Left kidney (tissue), 1 donor: ENCODE measurements at regions not wholly inside any gene's neighbourhood (a gene's known extent, or its start where the extent isn't known, plus 50 kb on each side); places are given as distances from the start of the nearest gene placed in this dataset.
"Not testable (repeated sequence)": the region's sequence is repeated elsewhere in the genome, so short reads cannot be mapped to it uniquely, and the experiment has no call there.

Experiments used
- DNase-seq: peaks from one replicate; pipeline ENCODE4 v3.0.0-alpha.2; 2013

DNA sequence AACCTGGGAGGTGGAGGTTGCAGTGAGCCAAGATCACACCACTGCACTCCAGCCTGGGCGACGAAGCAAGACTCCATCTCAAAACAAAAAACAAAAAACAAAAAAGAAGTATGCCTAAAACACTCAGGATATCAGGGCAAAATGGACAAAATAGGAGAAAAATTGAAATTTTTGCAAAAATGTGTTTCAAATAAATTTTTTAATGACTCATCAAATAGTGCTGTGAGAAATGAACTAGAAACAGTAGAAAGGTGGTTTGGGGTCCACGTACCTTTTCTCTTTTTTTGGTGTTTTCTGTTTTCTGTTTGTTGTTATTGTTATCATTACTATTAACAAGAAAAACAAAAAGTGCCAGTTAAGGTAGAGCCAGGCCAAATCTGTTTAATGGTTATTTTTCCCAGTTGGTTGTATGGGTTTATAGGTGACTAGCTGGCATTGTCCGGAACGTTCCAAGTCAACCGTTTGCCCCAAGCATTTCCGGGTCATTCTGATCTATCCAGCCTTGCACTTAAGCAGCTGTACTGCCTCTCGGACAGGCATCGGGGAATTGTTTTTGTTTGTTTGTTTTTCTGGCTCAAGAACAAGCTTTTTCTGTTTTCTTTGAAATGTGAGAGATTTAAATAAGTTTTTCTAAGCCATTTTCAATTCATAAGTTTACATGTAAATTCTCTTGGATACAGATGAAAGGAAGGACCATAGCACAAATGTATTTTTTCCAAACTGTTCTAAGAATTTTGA is 157.0 kb upstream of the NEBL start:
- no peak for DNase-seq

DNA sequence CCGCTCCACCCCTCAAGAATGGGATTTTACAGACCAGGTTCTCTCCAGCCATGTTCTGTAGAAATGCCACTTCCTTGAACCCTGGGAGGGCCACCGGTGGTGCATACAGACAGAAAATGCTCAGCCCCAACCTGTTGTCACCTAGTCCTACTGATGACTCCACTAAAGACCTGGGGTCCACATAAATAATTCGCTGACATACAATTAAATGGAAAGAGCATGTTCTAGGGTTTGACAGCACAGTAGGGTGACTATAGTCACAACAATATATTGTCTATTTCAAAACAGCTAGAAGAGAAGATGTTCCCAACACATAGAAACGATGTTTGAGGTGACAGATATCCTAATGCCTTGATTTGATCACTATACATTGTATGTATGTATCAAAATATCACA is 155.6 kb upstream of the NEBL start:
- DNase-seq, result no peak

GRCh38 chr10:21052072-21052708 is 155.1 kb upstream of the NEBL start:
- no peak for DNase-seq

DNA sequence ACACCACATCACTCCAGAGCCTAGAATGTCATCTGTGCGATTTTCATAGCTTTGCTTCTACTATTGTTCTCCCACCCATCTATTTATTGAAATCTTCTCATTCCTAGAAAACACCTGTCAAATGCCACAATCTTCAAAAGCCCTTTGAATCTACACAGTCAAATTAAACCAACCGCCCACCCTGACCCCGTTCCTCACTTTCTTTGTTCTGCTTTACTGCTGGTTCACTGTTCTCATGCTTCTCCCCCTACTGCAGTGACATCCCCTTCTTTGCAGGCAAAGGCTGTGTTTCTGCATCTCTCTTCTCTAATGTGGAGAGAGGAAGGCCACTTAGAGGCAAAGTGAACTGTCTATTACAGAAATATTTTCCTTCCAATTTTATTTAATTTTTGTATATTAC is 152.4 kb upstream of the NEBL start:
- no peak for DNase-seq

GRCh38 chr10:21048068-21048467 is 151.0 kb upstream of the NEBL start:
- no peak for DNase-seq

DNA sequence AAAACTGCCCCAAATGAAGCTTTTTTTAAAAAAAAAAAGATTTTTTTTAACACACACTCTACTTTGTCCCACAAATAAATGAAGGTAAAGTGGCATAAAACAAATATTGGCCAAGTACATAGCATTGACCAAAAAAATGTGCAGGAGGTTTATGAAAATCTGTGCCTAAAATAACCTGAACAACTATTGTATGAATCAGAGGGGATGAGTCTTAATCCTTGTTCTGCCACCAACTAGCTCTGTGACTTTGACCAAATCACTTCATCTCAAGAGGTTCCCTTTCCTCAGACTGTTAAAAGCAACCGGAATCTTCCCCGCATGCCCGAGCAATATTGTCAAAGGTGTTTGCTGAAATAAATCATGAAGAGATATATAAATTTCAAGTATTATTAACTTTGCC is 150.4 kb upstream of the NEBL start:
- DNase-seq, result no peak

- DNase-seq, result no peak
Observed at GRCh38 chr10:21047096-21047495, 150.0 kb upstream of the NEBL start.

DNA sequence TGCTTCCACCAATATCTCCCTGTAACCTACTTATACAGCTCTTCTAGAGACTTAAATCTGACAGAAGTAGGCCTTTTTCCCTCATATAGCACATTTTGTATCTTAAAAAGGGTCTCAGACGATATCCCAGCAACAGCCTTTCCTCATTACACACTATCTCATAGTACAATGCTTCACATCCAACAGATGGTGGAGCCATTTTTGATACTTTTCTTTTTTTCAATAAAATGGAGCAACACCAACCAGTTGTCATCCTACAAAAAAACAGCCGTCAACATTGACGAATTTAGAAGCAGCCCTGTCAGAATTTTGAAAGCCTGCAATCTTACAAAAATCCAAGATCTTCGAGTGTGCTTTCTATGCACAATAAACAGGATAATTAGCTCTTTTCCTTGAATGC is 145.9 kb upstream of the NEBL start:
- DNase-seq, result no peak

DNA sequence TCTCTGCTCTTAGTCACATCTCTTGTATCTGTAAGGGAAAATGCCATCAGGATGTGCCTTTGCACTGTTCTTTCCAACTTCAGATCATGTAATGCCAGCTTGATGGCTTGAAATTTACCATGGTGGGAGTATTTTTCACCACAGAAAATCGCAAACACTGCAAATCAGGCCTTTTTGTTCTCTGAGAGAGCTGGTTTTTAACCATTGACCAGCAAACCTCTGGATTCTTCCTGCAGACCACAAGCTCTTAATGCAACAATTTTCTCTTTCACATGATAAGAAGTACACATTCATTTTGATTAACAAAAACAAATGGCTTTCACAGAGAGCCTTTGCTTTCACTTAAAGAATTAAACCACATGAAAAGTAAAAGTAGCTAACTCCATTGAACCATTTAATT is 145.4 kb upstream of the NEBL start:
- DNase-seq, result no peak

DNA sequence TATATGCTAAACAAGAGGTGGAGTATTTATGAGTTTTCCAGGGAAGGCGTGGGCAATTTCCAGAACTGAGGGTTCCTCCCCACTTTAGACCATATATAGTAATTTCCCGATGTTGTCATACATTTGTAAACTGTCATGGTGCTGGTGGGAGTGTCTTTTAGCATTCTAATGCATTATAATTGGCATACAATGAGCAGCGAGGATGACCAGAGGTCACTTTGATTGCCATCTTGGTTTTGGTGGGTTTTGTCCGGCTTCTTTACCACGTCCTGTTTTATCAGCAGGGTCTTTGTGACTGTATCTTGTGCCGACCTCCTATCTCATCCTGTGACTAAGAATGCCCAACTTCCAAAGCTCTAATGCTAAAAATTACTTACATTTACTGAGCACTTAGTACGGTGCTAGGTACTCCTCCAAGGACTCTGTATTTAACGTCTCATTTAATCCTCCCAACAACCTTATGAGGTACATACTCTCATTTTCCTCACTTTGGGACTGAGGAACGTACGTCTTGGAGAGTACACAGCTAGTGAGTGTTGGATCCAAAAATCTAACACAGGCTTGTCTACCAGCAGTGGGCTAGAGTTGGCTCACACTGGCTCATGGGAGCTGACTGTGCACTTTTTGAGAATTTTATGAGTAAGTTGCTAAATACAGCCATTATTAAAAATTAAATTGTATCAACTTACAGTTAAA is 144.8 kb upstream of the NEBL start:
- DNase-seq, result no peak

DNA sequence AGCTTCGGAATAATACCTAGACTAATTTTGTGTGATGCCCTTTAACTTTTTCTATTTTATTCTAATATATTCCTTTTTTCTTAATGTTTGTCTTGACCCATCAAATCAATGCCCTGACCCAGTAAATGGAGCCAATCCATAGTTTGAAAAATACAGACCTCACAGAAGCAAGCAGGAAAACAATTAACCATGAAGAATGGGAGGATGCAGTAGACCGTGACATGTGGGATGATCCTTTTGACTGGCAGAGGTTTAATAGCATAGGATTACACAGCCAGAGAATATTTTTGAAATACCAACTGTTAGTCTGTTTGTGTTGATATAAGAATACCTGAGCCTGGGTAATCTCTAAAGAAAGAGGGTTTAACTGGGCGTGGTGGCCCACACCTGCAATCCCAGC is 142.6 kb upstream of the NEBL start:
- no peak for DNase-seq

DNA sequence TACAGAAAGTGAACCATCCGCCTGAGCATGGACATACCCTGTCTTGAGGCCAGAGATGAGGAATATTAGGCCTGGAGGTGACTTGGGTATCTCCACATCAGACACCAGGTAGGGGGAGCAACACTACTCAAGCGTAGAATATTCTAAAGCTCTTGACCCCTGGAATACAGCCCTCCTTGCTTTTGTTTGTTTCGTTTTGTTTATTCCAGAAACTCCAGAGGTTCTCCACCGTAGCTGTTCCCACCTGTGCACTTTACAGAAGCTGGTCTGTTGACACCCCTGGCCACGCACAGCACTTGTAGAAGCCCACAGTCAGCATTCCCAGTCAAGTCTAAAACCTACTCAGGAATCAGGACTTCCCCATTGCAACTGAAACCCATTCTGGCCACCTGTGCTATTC is 139.6 kb upstream of the NEBL start:
- no peak for DNase-seq

DNA sequence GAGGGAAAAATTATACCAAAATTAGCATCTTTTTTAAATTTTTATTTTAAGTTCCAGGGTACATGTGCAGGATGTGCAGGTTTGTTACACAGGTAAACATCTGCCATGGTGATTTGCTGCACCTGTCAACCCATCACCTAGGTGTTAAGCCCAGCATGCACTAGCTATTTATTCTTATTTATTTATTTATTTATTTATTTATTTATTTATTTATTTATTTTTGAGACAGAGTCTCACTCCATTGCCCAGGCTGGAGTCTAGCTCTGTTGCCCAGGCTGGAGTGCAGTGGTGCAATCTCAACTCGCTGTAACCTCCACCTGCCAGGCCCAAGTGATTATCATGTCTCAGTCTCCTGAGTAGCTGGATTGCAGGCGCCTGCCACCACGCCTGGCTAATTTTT is 137.7 kb upstream of the NEBL start:
- DNase-seq, result not testable (repeated sequence)

- DNase-seq, result no peak
Observed at GRCh38 chr10:21034241-21034640, 137.1 kb upstream of the NEBL start.

DNA sequence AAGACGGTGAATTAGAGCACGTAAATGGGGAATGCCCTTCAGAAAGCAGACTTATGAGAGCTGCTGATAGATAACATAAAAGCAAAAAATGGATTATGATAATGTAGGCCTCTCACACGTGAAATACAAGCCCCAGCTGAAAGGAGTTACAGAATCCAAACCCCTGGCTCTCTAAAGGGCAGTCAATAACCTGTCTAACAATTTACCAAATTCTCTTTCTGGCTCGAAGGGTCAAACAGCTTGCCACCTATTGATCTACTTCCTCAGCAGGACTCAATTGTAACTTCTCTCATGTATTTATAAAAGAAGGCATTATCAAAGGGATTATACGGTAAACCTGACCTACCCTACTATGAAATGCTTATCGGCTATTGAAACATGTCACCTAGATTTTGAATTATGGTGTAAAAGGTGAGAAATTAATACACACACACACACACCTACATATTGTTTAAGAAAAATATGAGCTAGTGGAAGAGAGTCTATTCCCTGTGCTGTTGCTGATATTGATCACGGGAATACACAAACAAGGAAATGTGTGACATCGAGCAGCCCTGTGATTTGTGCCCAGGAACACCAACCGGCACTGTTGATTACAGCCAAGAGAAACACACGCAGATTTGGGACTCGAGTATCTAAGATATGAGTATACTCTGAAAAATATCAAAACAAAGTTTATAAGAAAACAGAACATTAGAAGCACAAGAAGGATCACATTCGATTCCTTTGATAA is 135.6 kb upstream of the NEBL start:
- no peak for DNase-seq

DNA sequence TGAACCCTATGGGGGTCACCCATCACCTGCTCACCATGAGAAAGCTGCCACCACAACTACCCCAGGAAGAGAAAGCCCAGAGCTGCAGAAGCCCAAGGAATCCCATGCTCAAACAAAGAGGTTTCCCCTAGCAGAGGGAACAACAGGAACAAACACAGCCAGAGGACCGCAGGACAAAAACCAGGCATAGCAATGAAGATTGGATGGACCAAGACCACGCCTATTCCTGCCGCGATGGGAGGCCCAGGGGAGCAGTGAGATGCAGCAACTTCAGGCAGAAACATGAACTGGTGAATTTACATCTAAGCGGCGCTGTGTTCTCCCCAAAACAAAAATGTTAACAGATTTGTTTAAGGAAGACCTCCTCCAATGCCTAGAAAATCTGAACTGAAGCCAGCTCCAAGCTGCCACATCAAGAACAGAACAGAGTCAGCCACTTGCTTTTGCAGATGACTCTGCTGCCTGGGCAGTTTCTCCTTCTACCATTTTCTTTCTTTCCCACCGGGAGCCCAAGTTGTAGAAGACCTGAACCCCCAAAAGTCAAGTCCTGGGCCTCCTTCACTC is 134.2 kb upstream of the NEBL start:
- no peak for DNase-seq

DNA sequence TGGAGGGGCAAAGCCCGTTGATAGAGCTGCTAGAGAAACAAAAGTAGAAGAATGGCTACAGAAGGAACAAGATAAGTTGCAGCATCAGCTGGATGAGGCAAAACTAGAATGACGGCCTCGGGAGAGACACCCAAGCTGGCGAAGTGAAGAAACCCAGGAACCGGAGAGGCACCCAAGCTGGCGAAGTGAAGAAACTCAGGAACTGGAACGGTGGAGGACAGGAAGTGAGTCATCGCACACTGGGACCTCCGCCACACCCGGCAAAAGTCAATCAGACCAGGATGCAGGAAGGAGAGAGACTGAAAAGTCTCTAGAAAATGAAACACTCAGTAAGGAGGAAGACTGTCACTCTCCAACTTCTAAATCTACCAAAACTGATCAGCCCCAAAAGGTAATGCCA is 133.0 kb upstream of the NEBL start:
- DNase-seq, result no peak

- DNase-seq, result no peak
Observed at GRCh38 chr10:21022821-21023220, 125.7 kb upstream of the NEBL start.

DNA sequence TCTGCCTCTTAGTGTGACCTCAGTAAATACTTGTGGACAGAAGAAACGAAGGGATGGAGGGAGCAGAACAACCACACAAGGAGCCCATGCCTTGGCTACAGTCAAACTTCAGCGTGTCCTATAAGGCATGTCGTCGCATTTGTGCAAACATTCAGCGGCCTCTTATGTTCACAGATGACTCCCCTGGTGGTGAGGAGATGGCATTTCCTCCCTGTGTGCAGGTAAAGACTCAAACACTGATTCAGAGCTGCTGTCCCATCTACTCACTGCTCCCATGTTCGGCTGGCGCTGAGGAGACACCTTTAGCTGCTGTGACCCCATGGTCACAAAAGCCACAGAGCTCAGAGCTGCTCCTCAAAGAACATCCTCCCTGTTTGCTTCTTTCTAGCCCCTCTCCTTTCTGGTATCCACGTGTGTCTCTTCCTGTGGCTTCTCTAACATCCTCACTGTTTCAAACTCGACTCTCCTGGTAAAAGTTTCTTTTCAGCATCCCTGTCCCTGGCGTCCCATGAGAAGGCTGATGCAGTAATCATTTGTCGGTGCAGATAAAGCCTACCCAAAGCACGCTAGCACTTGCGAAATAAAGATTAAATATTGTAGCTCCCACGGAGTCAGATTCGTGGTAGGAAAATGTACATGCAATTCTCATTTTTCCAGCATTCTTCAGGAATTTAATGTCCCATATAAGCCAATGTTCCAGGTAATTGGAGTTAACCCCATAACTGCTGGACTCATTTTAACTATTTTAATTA is 124.9 kb upstream of the NEBL start:
- no peak for DNase-seq

DNA sequence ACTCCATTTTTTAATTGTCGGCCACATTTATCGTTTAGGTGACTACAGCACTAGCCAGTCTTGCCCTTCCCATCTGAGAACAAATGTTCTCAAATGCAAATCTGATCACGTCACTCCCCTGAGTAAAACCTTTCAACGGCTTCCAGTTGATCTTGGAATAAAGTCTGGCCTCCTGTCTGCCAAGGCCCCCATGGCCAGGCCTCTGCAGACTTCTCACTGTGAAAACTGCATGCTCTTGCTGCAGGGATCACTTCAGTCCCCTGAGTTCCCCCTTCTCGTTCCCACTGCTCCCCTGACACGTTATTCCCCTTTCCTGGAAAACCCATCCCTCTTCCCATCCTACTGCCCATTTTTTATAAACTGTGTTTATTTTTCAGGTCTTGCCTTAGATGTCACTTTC is 124.1 kb upstream of the NEBL start:
- DNase-seq, result no peak

DNA sequence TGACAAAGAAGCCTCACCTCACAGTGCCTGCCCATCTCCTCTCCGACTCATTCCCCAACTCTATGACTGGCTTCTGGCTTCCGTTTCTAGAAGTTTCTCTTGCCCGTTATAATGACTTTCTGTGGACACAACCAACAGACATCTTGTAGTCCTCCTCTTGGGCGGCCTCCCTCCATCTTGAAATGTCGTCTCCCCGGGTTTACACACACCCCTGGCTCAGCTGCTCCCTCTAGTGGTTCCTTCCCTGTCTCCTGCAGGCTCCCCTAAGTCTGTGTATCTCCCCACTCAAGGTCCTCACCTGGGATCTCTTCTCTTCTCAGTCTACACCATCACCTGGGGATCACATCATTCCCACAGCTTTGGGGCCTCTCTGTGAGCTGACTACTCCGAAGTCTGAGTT is 123.4 kb upstream of the NEBL start:
- no peak for DNase-seq

DNA sequence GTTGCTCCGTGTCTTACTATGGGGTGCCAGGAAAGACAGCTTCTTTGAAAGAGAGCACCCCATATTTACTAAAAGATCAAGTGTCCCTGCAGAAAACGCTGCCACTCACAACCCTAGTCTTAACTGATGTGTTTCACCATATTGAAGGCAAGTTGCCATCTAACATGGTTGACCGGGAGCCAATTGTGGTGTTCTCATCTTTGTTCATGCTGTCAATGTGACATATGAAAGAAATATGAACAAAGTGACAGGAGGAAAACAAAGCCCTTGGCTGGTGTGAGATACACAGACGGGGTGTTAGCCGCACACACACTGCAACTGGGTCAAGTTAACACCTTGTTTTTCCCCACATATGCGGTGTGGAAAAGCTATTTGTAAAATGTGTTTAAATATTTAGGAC is 122.3 kb upstream of the NEBL start:
- no peak for DNase-seq
